Panc1 (cell line): ENCODE measurements at regions not wholly inside any gene's neighbourhood (a gene's known extent, or its start where the extent isn't known, plus 50 kb on each side); places are given as distances from the start of the nearest gene placed in this dataset.

Experiments
- CTCF ChIP-seq: fragments of 450-650 bp; IDR thresholded peaks from 2 replicates; pipeline ENCODE4 v1.5.1; 2017; ENCODE audit warnings: mild to moderate bottlenecking
- POLR2AphosphoS5 ChIP-seq: IDR thresholded peaks from 2 replicates; pipeline ENCODE4 v1.6.1; 2012; ENCODE audit warnings: mild to moderate bottlenecking, low read depth, low read length, moderate library complexity
- REST ChIP-seq, 2 experiments: IDR thresholded peaks; 2 replicates each; pipeline ENCODE4 v1.6.1; 2011 to 2012; ENCODE audit warnings: low read depth in 2 of 2, control low read depth in 1 of 2, low read length in 1 of 2, mild to moderate bottlenecking in 1 of 2, moderate library complexity in 1 of 2; ENCODE audit not compliant: insufficient read depth in 1 of 2

GRCh38 chr13:104289400-104289799 lies 1223.2 kb upstream of the SLC10A2 start:
- TF ChIP-seq POLR2AphosphoS5 = no peak
- TF ChIP-seq CTCF = no peak
- TF ChIP-seq REST (IDR thresholded peaks at IDR 0.05; ENCODE audit: insufficient read depth in 1 of 2, low read depth in 2 of 2, low read length in 1 of 2) = no peak
